ENCODE measurements at regions not wholly inside any gene's neighbourhood (a gene's known extent, or its start where the extent isn't known, plus 50 kb on each side); places are given as distances from the start of the nearest gene placed in this dataset.

DNA sequence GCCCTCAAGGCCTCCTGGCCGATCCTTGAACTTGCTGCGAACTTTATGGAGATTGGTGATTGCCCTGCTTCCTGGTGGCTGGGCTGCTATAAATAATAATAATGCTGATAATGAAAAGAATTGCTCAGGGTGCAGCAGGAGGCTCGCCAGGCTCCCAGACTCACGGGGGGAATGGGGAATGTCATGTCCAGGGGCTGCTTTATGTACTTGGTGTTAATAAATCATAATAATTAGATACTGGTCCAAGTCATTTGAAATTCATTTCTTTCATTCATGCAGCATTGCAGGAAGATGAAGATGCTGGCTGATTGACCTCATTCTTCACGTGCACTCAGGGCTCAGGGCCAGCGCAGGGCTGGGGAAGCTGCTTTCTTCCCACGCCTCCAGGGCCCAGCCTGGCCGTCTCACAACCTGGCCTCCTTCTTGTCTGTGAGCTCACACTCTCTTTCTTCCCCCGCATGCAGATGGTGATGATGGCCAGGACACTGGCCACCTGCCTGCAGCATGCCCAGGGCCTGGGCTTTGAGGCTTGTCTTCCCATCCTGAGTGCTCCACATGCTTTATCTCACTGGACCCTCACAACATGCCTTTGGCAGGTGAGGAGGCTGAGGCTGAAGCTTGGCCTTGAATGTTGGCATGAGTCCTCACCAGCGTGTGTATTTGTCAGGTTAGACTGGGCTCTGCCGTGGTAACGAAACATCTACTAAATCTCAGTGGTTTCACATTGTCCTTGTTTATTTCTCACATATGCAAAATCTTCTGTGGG, 138.4 kb upstream of the TNS3 start (continued):
- TF ChIP-seq, protein P1, sequence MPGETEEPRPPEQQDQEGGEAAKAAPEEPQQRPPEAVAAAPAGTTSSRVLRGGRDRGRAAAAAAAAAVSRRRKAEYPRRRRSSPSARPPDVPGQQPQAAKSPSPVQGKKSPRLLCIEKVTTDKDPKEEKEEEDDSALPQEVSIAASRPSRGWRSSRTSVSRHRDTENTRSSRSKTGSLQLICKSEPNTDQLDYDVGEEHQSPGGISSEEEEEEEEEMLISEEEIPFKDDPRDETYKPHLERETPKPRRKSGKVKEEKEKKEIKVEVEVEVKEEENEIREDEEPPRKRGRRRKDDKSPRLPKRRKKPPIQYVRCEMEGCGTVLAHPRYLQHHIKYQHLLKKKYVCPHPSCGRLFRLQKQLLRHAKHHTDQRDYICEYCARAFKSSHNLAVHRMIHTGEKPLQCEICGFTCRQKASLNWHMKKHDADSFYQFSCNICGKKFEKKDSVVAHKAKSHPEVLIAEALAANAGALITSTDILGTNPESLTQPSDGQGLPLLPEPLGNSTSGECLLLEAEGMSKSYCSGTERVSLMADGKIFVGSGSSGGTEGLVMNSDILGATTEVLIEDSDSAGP (CRISPR knock-in tag; IDR thresholded peaks at IDR 0.05; ENCODE audit: borderline replicate concordance), result 0 out of 2 replicates have a peak, but pooled peaks have one; percentile 26
- no peak for TF ChIP-seq SNRNP70 (IDR thresholded peaks at IDR 0.05; ENCODE audit: low read depth, low read length)

DNA sequence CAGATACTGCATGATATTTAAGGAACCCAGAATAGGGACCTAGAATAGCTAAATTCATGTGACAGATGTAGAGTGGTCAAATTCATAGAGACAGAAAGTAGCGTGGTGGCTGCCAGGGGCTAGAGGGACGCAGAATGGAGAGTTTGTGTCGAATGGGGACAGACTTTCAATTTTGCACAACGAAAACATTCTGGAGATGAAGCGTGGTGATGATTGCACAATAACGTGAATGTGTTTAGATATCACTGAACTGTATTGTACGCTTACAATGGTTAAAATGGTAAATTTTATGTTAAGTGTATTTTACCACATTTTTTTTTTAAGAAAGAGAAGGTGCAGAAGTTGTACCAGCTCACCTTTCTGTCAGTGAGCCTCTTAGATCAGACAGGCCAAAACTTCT, 137.8 kb upstream of the TNS3 start:
- no peak overlapping the region for H3K9ac ChIP-seq (ENCODE audit: insufficient read depth, low read depth, low read length)
- intact Hi-C loops (cut with micrococcal nuclease; ENCODE audit: unreplicated experiment), result no loop called here
- no peaks in the 10 kb centered on the region for H3K9me3 ChIP-seq (ENCODE audit: low read length)
- H3K4me3 ChIP-seq (replicated peaks in 1 of 3; ENCODE audit: insufficient read depth in 1 of 3, low read depth in 2 of 3, low read length in 3 of 3), result no peak overlapping the region
- no peak overlapping the region for H3K27ac ChIP-seq (ENCODE audit: extremely low read length, insufficient read depth, low read length)
- DNase-seq (ENCODE audit: low spot score) (no peak), FAIRE-seq (no peak), ATAC-seq (no peak)
- H4K20me1 ChIP-seq (ENCODE audit: insufficient read depth, low read length), result no peaks in the 10 kb centered on the region
- H2AFZ ChIP-seq (ENCODE audit: low read length), result no peak overlapping the region
- no peaks in the 10 kb centered on the region for H3K79me2 ChIP-seq (ENCODE audit: insufficient read depth, low read length)
- ChIA-PET CTCF (ENCODE audit: low intra/inter-chr PET ratio, low total read pairs) (no interaction called here), POLR2A (no interaction called here)
- no peaks in the 10 kb centered on the region for H3K27me3 ChIP-seq (ENCODE audit: control insufficient read depth in 1 of 2, insufficient read depth in 2 of 2, low read length in 2 of 2)
- H3K4me1 ChIP-seq (ENCODE audit: insufficient read depth, low read length), result peaks cover 76% of the 10 kb centered on the region
- WGBS (ENCODE audit: low lambda C conversion rate), result 96% methylated on average over 7 of the region's 7 CpGs
- H3K36me3 ChIP-seq (replicated peaks in 1 of 2; ENCODE audit: control insufficient read depth in 1 of 2, insufficient read depth in 2 of 2, low read length in 2 of 2), result no peaks in the 10 kb centered on the region
- no TSS peak for BruUV-seq (replicated peaks)
- H3K4me2 ChIP-seq (ENCODE audit: low read depth, low read length), result no peak overlapping the region
- TF ChIP-seq HMG20B (CRISPR knock-in tag; conservative IDR thresholded peaks at IDR 0.05), result no peak
- TF ChIP-seq, protein P2, sequence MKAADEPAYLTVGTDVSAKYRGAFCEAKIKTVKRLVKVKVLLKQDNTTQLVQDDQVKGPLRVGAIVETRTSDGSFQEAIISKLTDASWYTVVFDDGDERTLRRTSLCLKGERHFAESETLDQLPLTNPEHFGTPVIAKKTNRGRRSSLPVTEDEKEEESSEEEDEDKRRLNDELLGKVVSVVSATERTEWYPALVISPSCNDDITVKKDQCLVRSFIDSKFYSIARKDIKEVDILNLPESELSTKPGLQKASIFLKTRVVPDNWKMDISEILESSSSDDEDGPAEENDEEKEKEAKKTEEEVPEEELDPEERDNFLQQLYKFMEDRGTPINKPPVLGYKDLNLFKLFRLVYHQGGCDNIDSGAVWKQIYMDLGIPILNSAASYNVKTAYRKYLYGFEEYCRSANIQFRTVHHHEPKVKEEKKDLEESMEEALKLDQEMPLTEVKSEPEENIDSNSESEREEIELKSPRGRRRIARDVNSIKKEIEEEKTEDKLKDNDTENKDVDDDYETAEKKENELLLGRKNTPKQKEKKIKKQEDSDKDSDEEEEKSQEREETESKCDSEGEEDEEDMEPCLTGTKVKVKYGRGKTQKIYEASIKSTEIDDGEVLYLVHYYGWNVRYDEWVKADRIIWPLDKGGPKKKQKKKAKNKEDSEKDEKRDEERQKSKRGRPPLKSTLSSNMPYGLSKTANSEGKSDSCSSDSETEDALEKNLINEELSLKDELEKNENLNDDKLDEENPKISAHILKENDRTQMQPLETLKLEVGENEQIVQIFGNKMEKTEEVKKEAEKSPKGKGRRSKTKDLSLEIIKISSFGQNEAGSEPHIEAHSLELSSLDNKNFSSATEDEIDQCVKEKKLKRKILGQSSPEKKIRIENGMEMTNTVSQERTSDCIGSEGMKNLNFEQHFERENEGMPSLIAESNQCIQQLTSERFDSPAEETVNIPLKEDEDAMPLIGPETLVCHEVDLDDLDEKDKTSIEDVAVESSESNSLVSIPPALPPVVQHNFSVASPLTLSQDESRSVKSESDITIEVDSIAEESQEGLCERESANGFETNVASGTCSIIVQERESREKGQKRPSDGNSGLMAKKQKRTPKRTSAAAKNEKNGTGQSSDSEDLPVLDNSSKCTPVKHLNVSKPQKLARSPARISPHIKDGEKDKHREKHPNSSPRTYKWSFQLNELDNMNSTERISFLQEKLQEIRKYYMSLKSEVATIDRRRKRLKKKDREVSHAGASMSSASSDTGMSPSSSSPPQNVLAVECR (CRISPR knock-in tag; IDR thresholded peaks at IDR 0.05; ENCODE audit: borderline replicate concordance), result no peak
- 0 out of 2 replicates have a peak, but pooled peaks have one; percentile 1 for TF ChIP-seq TBX2 (CRISPR knock-in tag; IDR thresholded peaks at IDR 0.05; ENCODE audit: borderline replicate concordance)
- 0 out of 2 replicates have a peak, but pooled peaks have one; percentile 12 for TF ChIP-seq CEBPG (CRISPR knock-in tag; IDR thresholded peaks at IDR 0.05)
- no peak for TF ChIP-seq ZFP41 (CRISPR knock-in tag; IDR thresholded peaks at IDR 0.05; ENCODE audit: borderline replicate concordance)
- TF ChIP-seq CEBPB (IDR thresholded peaks at IDR 0.05; ENCODE audit: borderline replicate concordance, low read depth, low read length), result peak; percentile 85
- in situ Hi-C loops (cut with HindIII; ENCODE audit: extremely low pct_ligation_motif_present, low pct_unique_long_range_greater_than_20kb), result no loop called here

Measured in HepG2 (cell line).